Retinal pigment epithelial cell (primary cell): ENCODE measurements at regions not wholly inside any gene's neighbourhood (a gene's known extent, or its start where the extent isn't known, plus 50 kb on each side); places are given as distances from the start of the nearest gene placed in this dataset.
"Not testable (repeated sequence)": the region's sequence is repeated elsewhere in the genome, so short reads cannot be mapped to it uniquely, and the experiment has no call there.

Experiments
- DNase-seq: peaks from one replicate; pipeline ENCODE4 v3.0.0-alpha.2; 2010; ENCODE audit warnings: low read depth
- H3K4me3 ChIP-seq: 2 replicates; pipeline ENCODE4 v1.5.1; 2011; ENCODE audit warnings: mild to moderate bottlenecking, low read length, control low read depth, moderate library complexity
- TF ChIP-seq, protein P1 (sequence below): conservative IDR thresholded peaks from 2 replicates; pipeline ENCODE4 v1.5.1; 2011; ENCODE audit warnings: low read depth, low read length, control low read depth, inconsistent platforms

DNA sequence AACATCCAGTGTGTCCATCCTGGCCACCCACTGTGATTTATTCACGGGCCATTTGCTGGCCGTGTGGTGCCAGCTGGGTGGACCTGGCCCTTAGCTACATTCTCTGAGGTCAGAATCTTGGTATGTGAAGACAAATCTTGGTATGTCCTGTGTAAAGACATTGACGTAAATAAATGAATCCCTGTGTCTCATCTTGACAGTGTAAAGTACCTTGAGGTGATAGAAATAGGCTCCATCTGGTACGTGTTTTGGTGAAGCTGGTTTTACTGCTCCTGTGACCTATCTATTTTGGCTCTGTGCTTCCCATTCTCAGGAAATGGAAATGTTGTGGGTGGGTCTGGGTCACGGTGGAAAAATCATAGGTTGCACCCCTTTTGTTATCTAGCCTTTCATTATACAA, 245.4 kb upstream of the ANKH start:
- TF ChIP-seq, protein P1, sequence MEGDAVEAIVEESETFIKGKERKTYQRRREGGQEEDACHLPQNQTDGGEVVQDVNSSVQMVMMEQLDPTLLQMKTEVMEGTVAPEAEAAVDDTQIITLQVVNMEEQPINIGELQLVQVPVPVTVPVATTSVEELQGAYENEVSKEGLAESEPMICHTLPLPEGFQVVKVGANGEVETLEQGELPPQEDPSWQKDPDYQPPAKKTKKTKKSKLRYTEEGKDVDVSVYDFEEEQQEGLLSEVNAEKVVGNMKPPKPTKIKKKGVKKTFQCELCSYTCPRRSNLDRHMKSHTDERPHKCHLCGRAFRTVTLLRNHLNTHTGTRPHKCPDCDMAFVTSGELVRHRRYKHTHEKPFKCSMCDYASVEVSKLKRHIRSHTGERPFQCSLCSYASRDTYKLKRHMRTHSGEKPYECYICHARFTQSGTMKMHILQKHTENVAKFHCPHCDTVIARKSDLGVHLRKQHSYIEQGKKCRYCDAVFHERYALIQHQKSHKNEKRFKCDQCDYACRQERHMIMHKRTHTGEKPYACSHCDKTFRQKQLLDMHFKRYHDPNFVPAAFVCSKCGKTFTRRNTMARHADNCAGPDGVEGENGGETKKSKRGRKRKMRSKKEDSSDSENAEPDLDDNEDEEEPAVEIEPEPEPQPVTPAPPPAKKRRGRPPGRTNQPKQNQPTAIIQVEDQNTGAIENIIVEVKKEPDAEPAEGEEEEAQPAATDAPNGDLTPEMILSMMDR: no peak
- no peak overlapping the region for H3K4me3 ChIP-seq
- DNase-seq: no peak

DNA sequence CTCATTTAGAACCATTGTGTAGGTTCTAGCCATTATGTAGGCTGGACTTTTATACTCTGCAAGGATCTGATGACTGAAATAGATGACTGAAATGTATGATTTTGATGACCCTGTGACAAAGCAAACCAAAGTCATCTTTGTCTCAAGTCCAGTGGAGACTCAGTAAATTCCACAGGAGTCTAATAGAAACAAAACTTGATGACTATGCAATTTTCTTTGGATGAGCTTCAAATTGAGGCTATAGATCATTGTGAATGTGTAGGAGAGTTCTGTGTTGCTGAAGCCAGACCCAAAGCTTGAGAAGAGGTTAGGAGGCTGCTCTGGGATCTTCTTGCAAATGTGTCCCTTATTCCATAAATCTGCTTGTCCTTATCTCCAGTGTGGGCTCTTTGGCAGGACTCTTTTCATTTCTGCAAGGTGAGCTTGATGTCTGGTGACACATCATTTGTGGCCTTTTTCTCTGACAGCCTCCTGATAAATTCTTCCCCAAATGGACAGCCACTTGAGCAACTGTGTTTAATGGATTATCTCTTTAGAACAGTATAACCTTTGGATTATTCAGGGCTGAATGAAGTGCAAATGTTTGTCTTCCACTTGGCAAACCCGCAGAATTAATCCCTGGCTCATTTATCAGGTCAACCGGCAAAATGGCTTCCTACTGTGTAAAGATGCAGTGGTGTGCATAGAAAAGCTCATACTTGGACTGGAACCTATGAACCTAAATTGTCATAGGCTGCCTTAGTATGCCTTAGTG, 235.1 kb upstream of the ANKH start:
- no peak for DNase-seq
- TF ChIP-seq, protein P1: no peak
- no peak overlapping the region for H3K4me3 ChIP-seq

DNA sequence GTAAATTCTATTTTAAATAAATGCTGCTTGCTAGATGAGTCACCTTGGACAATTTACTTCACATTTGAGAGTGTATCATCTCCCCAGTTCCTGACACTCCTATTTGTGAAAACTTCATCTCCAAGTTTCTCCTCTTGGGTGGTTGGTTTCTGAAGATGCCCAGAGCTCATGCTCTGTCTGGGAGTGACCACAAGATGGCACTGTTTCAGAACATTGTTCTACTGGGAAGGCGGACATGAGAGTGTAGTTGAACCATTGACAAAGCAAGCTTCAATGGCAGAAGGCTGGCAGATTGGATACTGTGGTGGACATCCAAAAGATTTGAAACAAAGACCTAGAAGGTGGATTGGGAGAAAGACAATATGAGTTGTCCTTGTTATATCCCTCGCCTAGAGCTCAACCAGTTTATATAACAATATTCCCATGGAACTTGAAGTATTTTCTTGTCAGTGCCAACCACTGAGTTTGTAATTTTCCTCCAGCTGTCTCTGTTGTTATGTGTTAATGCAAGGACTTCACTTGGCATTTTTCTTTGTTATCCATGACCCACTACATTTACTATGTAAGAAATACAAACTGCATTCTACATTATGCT, 234.3 kb upstream of the ANKH start:
- DNase-seq: peak; percentile 9
- TF ChIP-seq, protein P1: peak; percentile 91
- H3K4me3 ChIP-seq: no peak overlapping the region

DNA sequence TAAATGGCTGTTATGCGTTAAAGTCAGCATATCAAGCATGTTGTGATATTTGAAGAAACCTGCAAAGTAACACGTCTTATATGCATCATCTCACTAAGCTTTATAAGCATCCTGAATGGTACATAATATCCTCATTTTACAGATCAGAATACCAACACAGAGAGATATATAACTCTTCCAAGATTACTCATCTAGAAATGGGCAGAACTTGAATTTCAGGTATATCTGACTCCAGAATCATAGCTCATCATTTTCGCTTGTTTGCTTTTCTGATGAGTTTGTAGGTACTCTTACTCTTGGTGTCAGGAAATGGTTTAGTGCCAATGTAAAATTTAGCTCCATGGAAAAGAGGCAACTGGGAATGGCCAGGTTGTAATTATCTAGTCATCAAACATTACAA, 232.3 kb upstream of the ANKH start:
- DNase-seq: no peak
- TF ChIP-seq, protein P1: no peak
- no peak overlapping the region for H3K4me3 ChIP-seq

DNA sequence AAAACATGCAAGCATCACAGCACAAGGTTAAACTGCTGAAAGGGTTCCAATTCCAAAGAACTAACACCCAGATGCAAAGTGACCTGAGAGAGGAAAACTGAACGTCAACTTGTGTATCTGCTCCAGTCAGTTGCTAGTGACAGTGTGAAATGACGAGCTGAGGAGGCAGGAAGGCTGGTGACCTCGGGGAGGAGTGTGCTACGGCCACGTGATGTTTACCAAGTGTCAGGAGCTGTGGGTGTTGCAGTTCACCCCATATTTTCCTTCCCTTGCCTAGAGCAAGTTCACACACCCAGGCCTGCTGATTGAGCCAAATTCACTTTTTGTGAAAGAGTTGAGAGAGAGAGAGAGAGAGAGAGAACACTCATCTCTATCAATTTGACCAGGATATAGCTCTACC, 231.6 kb upstream of the ANKH start:
- no peak overlapping the region for H3K4me3 ChIP-seq
- no peak for DNase-seq
- TF ChIP-seq, protein P1: no peak

DNA sequence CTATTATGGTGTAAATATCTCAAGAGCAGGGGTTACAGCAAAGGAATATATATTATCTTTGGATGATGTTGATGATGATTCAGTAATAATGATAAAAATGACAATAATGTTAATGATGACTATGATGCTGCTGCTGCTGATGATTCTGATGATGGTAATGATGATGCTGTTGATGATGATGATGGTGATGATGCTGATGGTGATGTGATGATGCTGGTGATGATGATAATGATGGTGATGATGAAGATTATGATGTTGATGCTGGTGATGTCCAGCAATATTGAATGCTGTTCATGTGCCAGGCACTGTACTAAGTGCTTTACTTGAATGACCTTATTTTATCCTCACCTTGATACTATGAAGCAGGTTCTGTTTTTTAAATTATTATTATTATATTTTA, 226.0 kb upstream of the ANKH start:
- TF ChIP-seq, protein P1: no peak
- H3K4me3 ChIP-seq: no peak overlapping the region
- no peak for DNase-seq

DNA sequence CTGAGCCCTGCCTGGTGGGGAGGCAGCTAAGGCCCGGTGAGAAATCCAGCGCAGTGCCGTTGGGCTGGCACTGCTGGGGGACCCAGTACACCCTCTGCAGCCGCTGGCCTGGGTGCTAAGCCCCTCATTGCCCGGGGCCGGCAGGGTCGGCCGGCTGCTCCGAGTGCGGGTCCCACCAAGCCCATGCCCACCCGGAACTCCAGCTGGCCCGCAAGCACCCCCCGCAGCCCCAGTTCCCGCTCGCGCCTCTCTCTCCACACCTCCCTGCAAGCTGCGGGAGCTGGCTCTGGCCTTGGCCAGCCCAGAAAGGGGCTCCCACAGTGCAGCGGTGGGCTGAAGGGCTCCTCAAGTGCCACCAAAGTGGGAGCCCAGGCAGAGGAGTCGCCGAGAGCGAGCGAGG, 225.1 kb upstream of the ANKH start:
- not testable (repeated sequence) for DNase-seq, H3K4me3 ChIP-seq
